Fibroblast of the aortic adventitia (primary cell): ENCODE measurements at regions not wholly inside any gene's neighbourhood (a gene's known extent, or its start where the extent isn't known, plus 50 kb on each side); places are given as distances from the start of the nearest gene placed in this dataset.

Source experiments
- DNase-seq: peaks from one replicate; pipeline ENCODE4 v3.0.0-alpha.2; 2010; ENCODE audit warnings: low read depth
- H3K4me3 ChIP-seq: 2 replicates; pipeline ENCODE4 v1.5.1; 2011; ENCODE audit warnings: low read depth, mild to moderate bottlenecking, control low read depth, low read length, moderate library complexity
- TF ChIP-seq, protein P1 (sequence below): IDR thresholded peaks from 2 replicates; pipeline ENCODE4 v1.5.1; 2011; ENCODE audit warnings: mild to moderate bottlenecking, low read length, control low read depth, inconsistent platforms; ENCODE audit not compliant: insufficient read depth

DNA sequence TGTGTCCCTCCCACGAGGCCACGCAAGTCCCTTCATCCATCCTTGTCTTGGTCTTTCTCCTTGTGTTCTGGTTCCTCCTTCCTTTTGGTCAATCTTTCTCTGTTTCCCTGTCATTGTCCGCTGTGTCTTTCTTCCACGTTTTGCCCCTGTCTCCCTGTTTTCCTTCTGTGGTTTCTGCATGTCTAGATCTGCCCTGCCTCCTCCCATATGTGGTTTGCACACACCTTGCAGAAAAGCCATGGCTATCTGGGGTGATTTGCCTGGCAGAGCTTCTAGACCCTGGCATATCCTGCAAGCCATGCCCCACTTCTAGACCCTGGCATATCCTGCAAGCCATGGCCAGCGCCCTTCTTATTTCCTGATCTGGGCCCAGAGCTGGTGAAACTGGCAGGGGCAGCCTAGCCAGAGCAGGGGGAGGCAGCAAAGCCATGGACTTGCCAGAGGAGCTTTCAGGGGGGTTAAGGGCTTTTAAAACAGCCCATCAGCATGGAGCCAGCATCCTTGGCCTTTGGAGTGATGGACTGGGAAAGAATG is 131.6 kb upstream of the NECTIN1 start:
- TF ChIP-seq, protein P1, sequence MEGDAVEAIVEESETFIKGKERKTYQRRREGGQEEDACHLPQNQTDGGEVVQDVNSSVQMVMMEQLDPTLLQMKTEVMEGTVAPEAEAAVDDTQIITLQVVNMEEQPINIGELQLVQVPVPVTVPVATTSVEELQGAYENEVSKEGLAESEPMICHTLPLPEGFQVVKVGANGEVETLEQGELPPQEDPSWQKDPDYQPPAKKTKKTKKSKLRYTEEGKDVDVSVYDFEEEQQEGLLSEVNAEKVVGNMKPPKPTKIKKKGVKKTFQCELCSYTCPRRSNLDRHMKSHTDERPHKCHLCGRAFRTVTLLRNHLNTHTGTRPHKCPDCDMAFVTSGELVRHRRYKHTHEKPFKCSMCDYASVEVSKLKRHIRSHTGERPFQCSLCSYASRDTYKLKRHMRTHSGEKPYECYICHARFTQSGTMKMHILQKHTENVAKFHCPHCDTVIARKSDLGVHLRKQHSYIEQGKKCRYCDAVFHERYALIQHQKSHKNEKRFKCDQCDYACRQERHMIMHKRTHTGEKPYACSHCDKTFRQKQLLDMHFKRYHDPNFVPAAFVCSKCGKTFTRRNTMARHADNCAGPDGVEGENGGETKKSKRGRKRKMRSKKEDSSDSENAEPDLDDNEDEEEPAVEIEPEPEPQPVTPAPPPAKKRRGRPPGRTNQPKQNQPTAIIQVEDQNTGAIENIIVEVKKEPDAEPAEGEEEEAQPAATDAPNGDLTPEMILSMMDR = no peak
- no peak for DNase-seq
- no peak overlapping the region for H3K4me3 ChIP-seq

DNA sequence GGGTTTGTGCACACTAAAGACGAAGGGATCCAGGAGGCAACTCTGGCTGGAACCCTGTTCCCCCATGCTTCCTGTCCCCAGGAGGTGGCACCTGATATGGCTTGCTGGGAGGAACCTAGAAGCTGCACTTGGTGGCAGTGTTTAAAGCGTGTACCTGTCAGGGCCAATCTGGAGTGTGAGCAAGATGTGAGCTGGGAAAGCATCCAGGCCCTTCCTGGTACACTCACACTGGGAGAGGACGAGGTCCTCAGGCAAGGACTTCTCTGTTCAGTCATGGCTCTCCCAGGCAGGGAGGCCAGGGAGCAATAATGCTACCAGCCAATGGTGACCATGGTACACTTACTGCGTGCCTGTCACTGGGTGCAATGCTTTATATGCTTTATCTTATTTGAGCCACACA is 130.7 kb upstream of the NECTIN1 start:
- H3K4me3 ChIP-seq = no peak overlapping the region
- no peak for DNase-seq
- TF ChIP-seq, protein P1 = no peak

DNA sequence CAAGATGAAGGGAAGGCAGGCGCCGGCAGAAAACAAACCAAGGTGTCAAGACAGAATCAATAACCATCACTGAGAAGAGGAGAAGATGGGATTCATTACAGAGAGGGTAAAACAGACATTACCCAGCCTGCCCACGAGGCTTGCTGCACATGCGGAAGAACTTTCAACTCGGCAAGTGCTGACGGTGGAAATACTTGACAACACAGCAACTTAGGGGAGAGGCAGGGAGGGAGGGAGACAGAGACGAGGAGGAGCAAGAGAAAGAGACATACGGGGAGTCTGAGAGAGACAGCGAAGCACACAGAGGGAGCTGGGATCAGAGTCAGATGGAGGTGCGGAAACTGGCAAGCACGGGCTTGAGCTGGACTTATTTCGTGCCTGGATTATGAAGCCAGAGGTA is 129.3 kb upstream of the NECTIN1 start:
- H3K4me3 ChIP-seq = no peak overlapping the region
- DNase-seq = no peak
- TF ChIP-seq, protein P1 = no peak

DNA sequence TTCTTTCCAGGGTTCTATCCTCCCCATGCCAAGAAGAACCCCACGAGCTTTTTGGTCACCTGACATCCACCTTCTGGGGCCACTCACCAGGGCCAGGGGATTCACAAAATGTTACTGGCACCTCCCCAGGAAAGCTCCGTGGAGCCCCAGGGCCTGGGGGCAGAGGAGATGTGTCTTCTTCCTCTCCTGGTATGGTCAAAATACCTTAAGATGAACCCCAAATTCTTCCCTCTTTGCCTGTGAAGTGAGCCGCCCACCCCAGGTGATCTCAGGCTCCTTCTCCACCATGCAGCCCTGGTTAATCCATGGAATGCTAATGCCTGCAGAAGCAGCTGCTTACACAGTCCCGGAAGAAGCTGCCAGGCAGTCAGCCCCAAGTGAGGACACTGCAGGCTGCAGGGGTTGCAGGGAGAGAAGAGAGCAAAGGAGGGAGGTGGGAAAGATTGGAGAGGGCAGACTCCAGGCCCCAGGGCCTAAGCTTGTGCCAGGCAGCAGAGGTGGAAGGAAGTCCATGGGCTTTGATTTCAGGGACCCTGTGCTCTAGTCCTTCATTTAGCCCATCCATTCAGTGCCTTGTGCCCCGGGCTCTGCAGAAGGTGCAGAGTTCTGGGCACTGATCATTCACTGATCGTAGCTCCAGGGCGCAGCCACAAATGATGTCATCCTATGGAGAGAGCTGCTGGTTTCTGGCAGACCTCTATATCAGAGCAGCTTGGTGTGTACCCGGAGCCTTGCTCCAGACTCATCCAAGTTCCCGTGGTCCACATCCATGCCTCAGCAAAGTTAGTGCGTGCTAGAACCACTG is 127.9 kb upstream of the NECTIN1 start:
- no peak for DNase-seq
- TF ChIP-seq, protein P1 = no peak
- no peak overlapping the region for H3K4me3 ChIP-seq

DNA sequence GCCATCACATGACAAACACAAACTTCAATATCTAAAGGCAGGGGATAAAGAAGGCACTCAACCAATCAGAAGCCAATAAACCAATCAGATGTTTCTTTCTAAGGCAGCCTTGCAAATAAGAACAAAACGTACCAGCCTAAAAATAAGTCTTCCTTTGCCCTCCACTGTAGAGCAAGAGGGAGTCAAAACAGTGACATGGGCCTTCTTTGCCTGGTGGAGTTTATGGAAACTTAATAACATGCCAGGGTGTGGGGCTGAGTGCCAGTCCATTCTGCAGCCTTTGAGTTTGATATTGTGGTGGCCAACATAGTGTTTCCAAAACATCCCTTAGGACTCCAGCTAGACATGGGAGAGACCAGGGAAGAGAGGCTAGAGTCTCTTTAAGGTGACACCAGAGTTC is 126.1 kb upstream of the NECTIN1 start:
- DNase-seq = no peak
- no peak overlapping the region for H3K4me3 ChIP-seq
- TF ChIP-seq, protein P1 = no peak

DNA sequence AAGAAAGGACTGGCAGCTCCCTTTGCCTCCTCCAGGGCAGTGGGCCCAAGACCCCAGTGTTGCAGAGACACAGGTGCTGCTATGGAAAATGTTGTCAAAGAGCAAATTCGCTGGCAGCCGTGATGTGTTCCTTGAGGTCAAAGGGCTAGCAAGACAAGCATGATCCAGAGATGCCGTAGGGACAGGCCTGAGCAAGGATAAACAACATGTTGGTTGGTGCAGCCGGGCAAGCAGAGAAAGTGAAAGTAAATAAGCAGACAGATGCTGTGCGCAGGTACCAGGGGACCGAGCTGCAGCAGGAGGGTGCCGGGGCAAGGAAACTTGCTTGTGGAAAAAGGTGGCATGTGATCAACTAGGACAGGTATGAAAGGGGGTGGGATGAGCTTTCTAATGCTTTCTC is 125.5 kb upstream of the NECTIN1 start:
- no peak for DNase-seq
- TF ChIP-seq, protein P1 = no peak
- no peak overlapping the region for H3K4me3 ChIP-seq
